Vagina (tissue), 2 donors: ENCODE measurements at regions not wholly inside any gene's neighbourhood (a gene's known extent, or its start where the extent isn't known, plus 50 kb on each side); places are given as distances from the start of the nearest gene placed in this dataset.
"Not testable (repeated sequence)": the region's sequence is repeated elsewhere in the genome, so short reads cannot be mapped to it uniquely, and the experiment has no call there.

Experiments
- DNase-seq, 2 donors: peaks; one replicate each; pipeline ENCODE4 v3.0.0-alpha.2; 2017; ENCODE audit errors: extremely low spot score in 2 of 2
- H3K27ac ChIP-seq: fragments of 200-600 bp; sonication (generic); one replicate; pipeline ENCODE4 v1.5.1; 2019
- H3K27me3 ChIP-seq: fragments of 200-600 bp; sonication (generic); one replicate; pipeline ENCODE4 v1.5.1; 2019
- H3K36me3 ChIP-seq, 2 donors: fragments of 200-600 bp; sonication (generic); one replicate each; pipeline ENCODE4 v1.5.1; 2017 to 2019
- H3K4me1 ChIP-seq: fragments of 200-600 bp; sonication (generic); one replicate; pipeline ENCODE4 v1.5.1; 2019
- H3K4me3 ChIP-seq, 2 donors: fragments of 200-600 bp; sonication (generic); 1 replicate in 1 of 2; 2 replicates in 1 of 2; pipeline ENCODE4 v1.5.1; 2016 to 2019
- H3K9me3 ChIP-seq: fragments of 200-600 bp; sonication (generic); one replicate; pipeline ENCODE4 v1.5.1; 2019
- CTCF ChIP-seq, 3 experiments: fragments of 450-650 bp in 2 of 3; fragments of 200-600 bp in 1 of 3; sonication (generic) in 1 of 3; IDR thresholded peaks; one replicate each; pipeline ENCODE4 v1.5.1; 2017 to 2019; ENCODE audit warnings: antibody characterized with exemption in 3 of 3, mild to moderate bottlenecking in 2 of 3, moderate library complexity in 2 of 3
- POLR2A ChIP-seq, 2 donors: fragments of 450-650 bp; IDR thresholded peaks; one replicate each; pipeline ENCODE4 v1.6.1; 2017; ENCODE audit warnings: antibody characterized with exemption in 2 of 2, mild to moderate bottlenecking in 2 of 2, moderate library complexity in 2 of 2
- POLR2AphosphoS5 ChIP-seq, 2 donors: sonication (generic); formaldehyde crosslinking; IDR thresholded peaks; one replicate each; pipeline ENCODE4 v1.9.0; 2017; ENCODE audit warnings: antibody characterized with exemption in 2 of 2, mild to moderate bottlenecking in 2 of 2, low read depth in 1 of 2; ENCODE audit not compliant: insufficient read depth in 1 of 2
- intact Hi-C: fragments of 100-400 bp; cut with DNase I; formaldehyde crosslinking; loops from one replicate; pipeline ENCODE4 v1.15.1; 2023

- intact Hi-C loops: no loop called here
- Histone ChIP-seq H3K27ac (no peak overlapping the region), H3K9me3 (no peaks in the 10 kb centered on the region), H3K4me1 (no peaks in the 10 kb centered on the region), H3K4me3 (no peak overlapping the region), H3K36me3 (no peaks in the 10 kb centered on the region), H3K27me3 (no peaks in the 10 kb centered on the region)
- DNase-seq: no peak
- TF ChIP-seq CTCF (IDR thresholded peaks at IDR 0.05): no peak
- no peak for TF ChIP-seq POLR2A (IDR thresholded peaks at IDR 0.05)
- no peak for TF ChIP-seq POLR2AphosphoS5 (IDR thresholded peaks at IDR 0.05; ENCODE audit: insufficient read depth in 1 of 2, low read depth in 1 of 2)
Measured at GRCh38 chr11:37182031-37182430, 584.0 kb upstream of the RAG2 start.

GRCh38 chr11:37177721-37178120, 579.7 kb upstream of the RAG2 start:
- Histone ChIP-seq H3K27ac (no peak overlapping the region), H3K36me3 (no peaks in the 10 kb centered on the region), H3K4me3 (no peak overlapping the region), H3K4me1 (no peaks in the 10 kb centered on the region), H3K27me3 (no peaks in the 10 kb centered on the region), H3K9me3 (no peaks in the 10 kb centered on the region)
- no peak for DNase-seq
- TF ChIP-seq CTCF (IDR thresholded peaks at IDR 0.05): no peak
- no peak for TF ChIP-seq POLR2AphosphoS5 (IDR thresholded peaks at IDR 0.05; ENCODE audit: insufficient read depth in 1 of 2, low read depth in 1 of 2)
- no peak for TF ChIP-seq POLR2A (IDR thresholded peaks at IDR 0.05)
- intact Hi-C loops: no loop called here

DNA sequence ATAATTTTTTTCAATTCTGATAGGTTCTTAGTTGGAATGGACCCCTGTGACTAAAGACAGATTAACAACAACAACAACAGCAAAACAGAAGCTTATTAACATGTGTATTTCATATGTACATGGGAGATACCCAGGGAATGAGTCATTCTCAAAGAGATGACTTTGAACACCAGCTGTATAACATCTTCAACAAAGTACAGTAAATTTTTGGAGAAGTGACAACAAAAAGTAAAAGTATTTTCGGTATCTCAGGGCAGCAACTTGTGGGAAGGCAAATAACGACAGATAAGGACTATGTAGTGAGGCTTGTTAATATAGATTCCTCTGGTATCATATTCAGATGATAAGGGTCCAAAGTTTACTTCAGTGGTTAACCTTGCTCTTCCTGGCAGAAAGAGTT, 573.4 kb upstream of the RAG2 start:
- Histone ChIP-seq H3K9me3 (no peaks in the 10 kb centered on the region), H3K4me3 (no peak overlapping the region), H3K36me3 (no peaks in the 10 kb centered on the region), H3K27ac (no peak overlapping the region), H3K27me3 (no peaks in the 10 kb centered on the region), H3K4me1 (no peaks in the 10 kb centered on the region)
- no peak for DNase-seq
- intact Hi-C loops: no loop called here
- no peak for TF ChIP-seq CTCF (IDR thresholded peaks at IDR 0.05)

DNA sequence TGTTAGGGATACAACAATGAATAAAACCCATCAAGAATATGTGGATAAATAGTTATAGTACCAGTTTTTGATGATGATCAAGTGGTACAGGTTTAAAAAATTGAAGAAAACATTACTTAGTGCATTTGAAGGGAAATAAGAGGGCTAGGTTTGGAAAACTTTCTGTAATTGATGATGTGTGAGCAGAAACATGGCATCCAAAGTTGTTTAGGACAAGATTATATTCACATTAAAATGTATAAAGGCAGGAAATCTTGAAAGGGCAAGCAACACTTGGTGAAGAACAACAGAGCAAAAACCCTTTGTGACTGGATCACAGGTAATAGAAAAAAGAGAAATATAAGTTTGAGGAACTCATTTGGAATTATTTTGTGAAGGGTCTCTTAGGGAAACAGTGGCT, 572.3 kb upstream of the RAG2 start:
- Histone ChIP-seq H3K27me3 (no peaks in the 10 kb centered on the region), H3K4me3 (no peak overlapping the region), H3K36me3 (no peaks in the 10 kb centered on the region), H3K27ac (no peak overlapping the region), H3K9me3 (no peaks in the 10 kb centered on the region), H3K4me1 (no peaks in the 10 kb centered on the region)
- TF ChIP-seq POLR2AphosphoS5 (IDR thresholded peaks at IDR 0.05; ENCODE audit: insufficient read depth in 1 of 2, low read depth in 1 of 2): no peak
- TF ChIP-seq POLR2A (IDR thresholded peaks at IDR 0.05): no peak
- TF ChIP-seq CTCF (IDR thresholded peaks at IDR 0.05): no peak
- intact Hi-C loops: no loop called here
- no peak for DNase-seq

DNA sequence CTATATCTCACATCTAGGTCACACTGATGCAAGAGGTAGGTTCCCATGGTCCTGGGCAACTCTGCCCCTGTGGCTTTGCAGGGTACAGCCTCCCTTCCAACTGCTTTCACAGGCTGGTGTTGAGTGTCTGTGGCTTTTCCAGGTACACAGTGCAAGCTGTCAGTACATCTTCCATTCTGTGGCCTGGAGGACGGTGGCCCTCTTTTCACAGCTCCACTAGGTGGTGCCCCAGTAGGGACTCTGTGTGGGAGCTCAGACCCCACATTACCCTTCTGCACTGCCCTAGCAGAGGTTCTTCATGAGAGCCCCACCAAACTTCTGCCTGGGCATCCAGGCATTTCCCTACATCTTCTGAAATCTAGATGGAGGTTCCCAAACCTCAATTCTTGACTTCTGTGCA, 547.4 kb upstream of the RAG2 start:
- H3K4me1 ChIP-seq, H3K9me3 ChIP-seq, H3K27me3 ChIP-seq, DNase-seq, H3K36me3 ChIP-seq, intact Hi-C loops, H3K27ac ChIP-seq, H3K4me3 ChIP-seq: not testable (repeated sequence)

DNA sequence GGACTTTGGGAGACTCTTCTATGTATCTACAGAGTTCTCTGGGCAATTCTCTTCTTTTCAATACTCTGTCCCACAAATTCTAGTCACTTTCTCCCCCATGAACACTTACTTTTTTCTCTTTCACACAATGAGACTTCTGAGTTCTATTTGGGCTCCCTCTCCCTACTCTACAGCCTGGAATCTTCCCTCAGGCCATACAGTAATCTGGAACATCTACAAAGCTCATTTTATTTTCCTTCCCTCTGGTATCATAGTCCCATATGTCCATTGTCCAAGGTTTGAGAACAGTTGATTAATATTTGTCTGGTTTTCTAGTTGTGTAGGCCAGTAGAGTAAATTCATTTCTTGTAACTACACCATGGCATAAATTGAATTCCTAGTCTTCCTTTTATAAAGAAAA, 544.6 kb upstream of the RAG2 start:
- TF ChIP-seq POLR2AphosphoS5 (IDR thresholded peaks at IDR 0.05; ENCODE audit: insufficient read depth in 1 of 2, low read depth in 1 of 2) (no peak), POLR2A (IDR thresholded peaks at IDR 0.05) (no peak)
- Histone ChIP-seq H3K9me3 (no peaks in the 10 kb centered on the region), H3K4me1 (no peaks in the 10 kb centered on the region), H3K27me3 (no peaks in the 10 kb centered on the region), H3K27ac (no peak overlapping the region), H3K36me3 (no peaks in the 10 kb centered on the region), H3K4me3 (no peak overlapping the region)
- intact Hi-C loops: no loop called here
- DNase-seq: no peak
